ENCODE measurements at regions not wholly inside any gene's neighbourhood (a gene's known extent, or its start where the extent isn't known, plus 50 kb on each side); places are given as distances from the start of the nearest gene placed in this dataset.
A peak's percentile ranks its signal among the peaks of the same experiment; 100 is the strongest.
"Not testable (repeated sequence)": the region's sequence is repeated elsewhere in the genome, so short reads cannot be mapped to it uniquely, and the experiment has no call there.

DNA sequence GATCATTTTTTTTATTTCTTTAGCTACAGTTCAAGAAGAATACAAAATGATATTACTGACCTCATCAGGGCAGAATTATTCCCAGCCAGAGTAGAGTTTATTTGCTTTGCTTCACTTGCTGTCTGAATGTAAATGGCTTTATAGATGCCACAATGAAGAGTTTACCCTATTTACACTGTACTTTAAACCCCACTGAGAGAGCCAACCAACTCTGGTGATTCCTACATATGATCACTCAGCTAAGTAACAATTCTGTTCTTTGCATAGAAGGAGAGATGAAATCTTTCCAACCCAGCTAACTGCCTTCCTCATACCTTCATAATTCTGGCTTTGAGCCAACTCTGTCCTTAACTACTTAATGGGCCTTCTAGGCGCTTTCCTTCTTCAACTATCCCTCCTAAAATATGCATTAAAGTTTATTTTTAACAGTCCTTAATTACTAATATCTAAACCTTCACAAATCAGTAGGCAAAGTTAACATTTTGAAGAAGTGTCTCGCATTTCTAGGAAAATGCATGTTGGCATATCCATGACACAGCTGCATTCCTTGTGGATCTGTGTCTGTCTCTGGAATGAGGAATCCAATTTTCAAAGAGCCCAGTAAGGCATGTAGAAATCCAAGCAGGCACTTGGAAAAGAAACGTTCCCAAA is 284.8 kb upstream of the GRAMD2B start:
- H3K27me3 ChIP-seq (ENCODE audit: control insufficient read depth, insufficient read depth, low read length): no peaks in the 10 kb centered on the region
- H3K9me3 ChIP-seq (replicated peaks; ENCODE audit: control insufficient read depth, low read depth, low read length): no peaks in the 10 kb centered on the region
- H3K4me1 ChIP-seq (ENCODE audit: control insufficient read depth, insufficient read depth, low read length): peaks cover 4% of the 10 kb centered on the region
- WGBS (ENCODE audit: insufficient coverage): 33% methylated on average over 1 of the region's 3 CpGs
- H3K27ac ChIP-seq (ENCODE audit: low read length): peak overlapping the region; percentile 39
- DNase-seq: peak; percentile 75
- no peaks in the 10 kb centered on the region for H3K36me3 ChIP-seq (ENCODE audit: control insufficient read depth, insufficient read depth, low read length)
- no peak overlapping the region for H3K4me3 ChIP-seq (ENCODE audit: low read length)

DNA sequence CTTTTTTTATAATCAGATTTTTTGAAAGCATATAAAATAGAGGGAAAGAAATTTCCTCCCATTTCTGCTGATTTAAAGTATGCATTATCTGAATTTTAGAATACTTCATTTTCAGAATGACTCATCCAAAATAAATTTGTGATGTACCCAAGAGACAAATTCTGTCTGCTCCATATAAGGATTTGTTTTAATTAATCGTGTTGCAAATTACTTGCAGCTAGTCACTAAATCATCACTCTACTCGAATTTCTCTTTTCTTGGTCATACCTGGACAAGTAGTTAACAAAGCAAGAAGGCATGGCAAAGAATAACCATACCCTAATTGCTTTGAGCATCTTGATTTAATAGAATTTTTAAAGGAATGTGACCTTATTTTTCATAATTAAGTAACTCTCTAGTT is 284.1 kb upstream of the GRAMD2B start:
- peaks cover 4% of the 10 kb centered on the region for H3K4me1 ChIP-seq (ENCODE audit: control insufficient read depth, insufficient read depth, low read length)
- H3K9me3 ChIP-seq (replicated peaks; ENCODE audit: control insufficient read depth, low read depth, low read length): no peaks in the 10 kb centered on the region
- no peaks in the 10 kb centered on the region for H3K27me3 ChIP-seq (ENCODE audit: control insufficient read depth, insufficient read depth, low read length)
- H3K36me3 ChIP-seq (ENCODE audit: control insufficient read depth, insufficient read depth, low read length): no peaks in the 10 kb centered on the region
- no CpG with 5 or more reads among the region's 2 CpGs for WGBS (ENCODE audit: insufficient coverage)
- DNase-seq: no peak
- H3K4me3 ChIP-seq (ENCODE audit: low read length): no peak overlapping the region
- H3K27ac ChIP-seq (ENCODE audit: low read length): peak overlapping the region; percentile 15

DNA sequence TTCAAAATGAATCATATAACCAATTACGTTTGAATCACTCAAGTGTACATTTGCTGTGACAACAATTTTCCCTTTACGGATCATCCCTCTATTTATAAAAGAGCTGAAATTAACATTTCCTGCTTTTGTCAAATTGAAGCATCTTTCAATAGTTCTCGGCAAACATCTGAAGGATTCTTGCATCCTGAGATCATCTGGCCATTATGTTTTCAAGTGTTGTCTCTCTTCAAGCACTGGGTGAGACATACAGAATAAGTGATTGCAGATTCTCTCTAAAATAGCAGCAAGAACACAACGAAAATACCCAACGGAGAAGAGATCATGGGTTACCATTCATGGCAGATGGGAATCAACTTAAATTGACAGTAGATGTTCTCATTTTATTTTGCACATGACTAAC is 283.4 kb upstream of the GRAMD2B start:
- no peak overlapping the region for H3K4me3 ChIP-seq (ENCODE audit: low read length)
- H3K4me1 ChIP-seq (ENCODE audit: control insufficient read depth, insufficient read depth, low read length): peaks cover 4% of the 10 kb centered on the region
- no peaks in the 10 kb centered on the region for H3K9me3 ChIP-seq (replicated peaks; ENCODE audit: control insufficient read depth, low read depth, low read length)
- H3K27ac ChIP-seq (ENCODE audit: low read length): no peak overlapping the region
- H3K36me3 ChIP-seq (ENCODE audit: control insufficient read depth, insufficient read depth, low read length): no peaks in the 10 kb centered on the region
- DNase-seq: peak; percentile 79
- WGBS (ENCODE audit: insufficient coverage): no CpG with 5 or more reads among the region's 5 CpGs
- no peaks in the 10 kb centered on the region for H3K27me3 ChIP-seq (ENCODE audit: control insufficient read depth, insufficient read depth, low read length)

DNA sequence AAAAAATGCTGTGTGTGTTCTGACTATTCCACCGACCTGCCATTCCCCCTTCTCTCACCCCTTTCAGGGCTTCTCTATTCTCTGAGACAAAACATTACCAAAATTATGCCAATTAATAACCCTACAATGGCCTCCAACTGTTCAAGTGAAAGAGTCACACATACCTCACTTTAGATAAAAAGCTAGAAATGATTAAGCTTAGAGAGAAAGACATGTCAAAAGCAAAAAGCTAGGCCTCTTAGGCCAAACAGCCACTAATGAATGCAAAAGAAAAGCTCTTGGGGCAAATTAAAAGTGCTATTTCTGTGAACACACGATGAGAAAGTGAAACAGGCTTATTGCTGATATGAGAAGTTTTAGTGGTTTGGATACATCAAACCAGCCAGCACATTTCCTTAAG is 279.6 kb upstream of the GRAMD2B start:
- no CpG with 5 or more reads among the region's 2 CpGs for WGBS (ENCODE audit: insufficient coverage)
- DNase-seq: no peak
- H3K27me3 ChIP-seq (ENCODE audit: control insufficient read depth, insufficient read depth, low read length): no peaks in the 10 kb centered on the region
- peaks cover under 1% of the 10 kb centered on the region for H3K4me1 ChIP-seq (ENCODE audit: control insufficient read depth, insufficient read depth, low read length)
- no peaks in the 10 kb centered on the region for H3K36me3 ChIP-seq (ENCODE audit: control insufficient read depth, insufficient read depth, low read length)
- no peak overlapping the region for H3K4me3 ChIP-seq (ENCODE audit: low read length)
- no peaks in the 10 kb centered on the region for H3K9me3 ChIP-seq (replicated peaks; ENCODE audit: control insufficient read depth, low read depth, low read length)
- no peak overlapping the region for H3K27ac ChIP-seq (ENCODE audit: low read length)

DNA sequence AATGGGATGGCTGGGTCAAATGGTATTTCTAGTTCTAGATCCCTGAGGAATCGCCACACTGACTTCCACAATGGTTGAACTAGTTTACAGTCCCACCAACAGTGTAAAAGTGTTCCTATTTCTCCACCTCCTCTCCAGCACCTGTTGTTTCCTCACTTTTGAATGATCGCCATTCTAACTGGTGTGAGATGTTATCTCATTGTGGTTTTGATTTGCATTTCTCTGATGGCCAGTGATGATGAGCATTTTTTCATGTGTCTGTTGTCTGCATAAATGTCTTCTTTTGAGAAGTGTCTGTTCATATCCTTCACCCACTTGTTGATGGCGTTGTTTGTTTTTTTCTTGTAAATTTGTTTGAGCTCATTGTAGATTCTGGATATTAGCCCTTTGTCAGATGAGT is 272.9 kb upstream of the GRAMD2B start:
- H3K36me3 ChIP-seq (ENCODE audit: control insufficient read depth, insufficient read depth, low read length); H3K4me1 ChIP-seq (ENCODE audit: control insufficient read depth, insufficient read depth, low read length); H3K27ac ChIP-seq (ENCODE audit: low read length); H3K4me3 ChIP-seq (ENCODE audit: low read length); H3K9me3 ChIP-seq (replicated peaks; ENCODE audit: control insufficient read depth, low read depth, low read length); H3K27me3 ChIP-seq (ENCODE audit: control insufficient read depth, insufficient read depth, low read length); DNase-seq: not testable (repeated sequence)
- WGBS (ENCODE audit: insufficient coverage): no CpG with 5 or more reads among the region's 3 CpGs

DNA sequence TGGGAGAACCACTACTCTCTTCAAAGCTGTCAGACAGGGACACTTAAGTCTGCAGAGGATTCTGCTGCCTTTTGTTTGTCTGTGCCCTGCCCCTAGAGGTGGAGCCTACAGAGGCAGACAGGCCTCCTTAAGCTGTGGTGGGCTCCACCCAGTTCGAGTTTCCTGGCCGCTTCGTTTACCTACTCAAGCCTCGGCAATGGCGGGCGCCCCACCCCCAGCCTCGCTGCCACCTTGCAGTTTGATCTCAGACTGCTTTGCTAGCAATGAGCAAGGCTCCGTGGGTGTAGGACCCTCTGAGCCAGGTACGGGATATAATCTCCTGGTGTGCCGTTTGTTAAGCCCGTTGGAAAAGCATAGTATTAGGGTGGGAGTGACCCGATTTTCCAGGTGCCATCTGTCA is 267.9 kb upstream of the GRAMD2B start:
- H3K4me3 ChIP-seq (ENCODE audit: low read length); H3K27me3 ChIP-seq (ENCODE audit: control insufficient read depth, insufficient read depth, low read length); H3K27ac ChIP-seq (ENCODE audit: low read length); DNase-seq; H3K9me3 ChIP-seq (replicated peaks; ENCODE audit: control insufficient read depth, low read depth, low read length); H3K4me1 ChIP-seq (ENCODE audit: control insufficient read depth, insufficient read depth, low read length); H3K36me3 ChIP-seq (ENCODE audit: control insufficient read depth, insufficient read depth, low read length): not testable (repeated sequence)
- 100% methylated on average over 5 of the region's 12 CpGs for WGBS (ENCODE audit: insufficient coverage)

DNA sequence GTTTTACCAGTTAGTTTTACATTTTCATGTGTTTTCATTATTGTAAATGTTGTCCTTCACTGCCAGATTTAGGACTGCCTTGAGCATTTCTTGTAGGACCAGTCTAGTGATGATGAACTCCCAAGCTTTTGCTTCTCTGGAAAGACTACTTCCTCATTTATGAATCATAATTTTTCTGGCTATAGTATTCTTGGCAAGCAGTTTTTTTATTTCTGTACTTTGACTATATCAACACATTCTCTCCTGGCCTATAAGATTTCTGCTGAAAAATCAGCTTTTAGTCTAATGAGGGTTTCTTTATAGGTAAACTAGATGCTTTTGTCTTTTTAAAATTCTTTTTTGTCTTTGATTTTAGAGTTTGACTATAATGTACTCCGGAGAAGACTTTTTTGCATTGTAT is 256.8 kb upstream of the GRAMD2B start:
- peaks cover 11% of the 10 kb centered on the region for H3K9me3 ChIP-seq (replicated peaks; ENCODE audit: control insufficient read depth, low read depth, low read length)

DNA sequence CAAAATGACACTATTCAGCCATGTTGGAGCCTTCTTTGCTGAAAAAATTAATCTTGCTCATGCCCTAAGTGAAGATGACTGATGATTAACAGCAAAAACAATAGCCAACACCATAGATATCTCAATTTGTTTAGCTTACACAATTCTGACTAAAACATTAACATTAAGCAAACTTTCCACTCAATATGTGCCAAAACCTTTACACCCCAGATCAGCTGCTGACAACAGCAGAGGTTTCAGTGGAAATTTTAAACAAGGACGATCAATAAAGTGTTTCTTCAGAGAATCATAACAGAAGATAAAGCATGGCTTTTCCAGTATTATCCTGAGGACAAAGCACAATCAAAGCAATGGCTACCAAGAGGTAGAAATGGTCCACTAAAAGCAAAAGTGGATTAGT is 254.4 kb upstream of the GRAMD2B start:
- Histone ChIP-seq H3K27ac (ENCODE audit: low read length) (no peak overlapping the region), H3K9me3 (replicated peaks; ENCODE audit: control insufficient read depth, low read depth, low read length) (peaks cover 11% of the 10 kb centered on the region), H3K36me3 (ENCODE audit: control insufficient read depth, insufficient read depth, low read length) (no peaks in the 10 kb centered on the region), H3K27me3 (ENCODE audit: control insufficient read depth, insufficient read depth, low read length) (no peaks in the 10 kb centered on the region), H3K4me1 (ENCODE audit: control insufficient read depth, insufficient read depth, low read length) (no peaks in the 10 kb centered on the region), H3K4me3 (ENCODE audit: low read length) (no peak overlapping the region)
- no peak for DNase-seq
- WGBS (ENCODE audit: insufficient coverage): 71% methylated on average over 1 of the region's 1 CpG

More for the DNA sequence above, 256.8 kb upstream of the GRAMD2B start:
- WGBS (ENCODE audit: insufficient coverage): no CpG with 5 or more reads among the region's 1 CpG
- no peak overlapping the region for H3K27ac ChIP-seq (ENCODE audit: low read length)
- H3K36me3 ChIP-seq (ENCODE audit: control insufficient read depth, insufficient read depth, low read length): no peaks in the 10 kb centered on the region
- H3K4me1 ChIP-seq (ENCODE audit: control insufficient read depth, insufficient read depth, low read length): no peaks in the 10 kb centered on the region
- no peak overlapping the region for H3K4me3 ChIP-seq (ENCODE audit: low read length)
- DNase-seq: no peak
- no peaks in the 10 kb centered on the region for H3K27me3 ChIP-seq (ENCODE audit: control insufficient read depth, insufficient read depth, low read length)

DNA sequence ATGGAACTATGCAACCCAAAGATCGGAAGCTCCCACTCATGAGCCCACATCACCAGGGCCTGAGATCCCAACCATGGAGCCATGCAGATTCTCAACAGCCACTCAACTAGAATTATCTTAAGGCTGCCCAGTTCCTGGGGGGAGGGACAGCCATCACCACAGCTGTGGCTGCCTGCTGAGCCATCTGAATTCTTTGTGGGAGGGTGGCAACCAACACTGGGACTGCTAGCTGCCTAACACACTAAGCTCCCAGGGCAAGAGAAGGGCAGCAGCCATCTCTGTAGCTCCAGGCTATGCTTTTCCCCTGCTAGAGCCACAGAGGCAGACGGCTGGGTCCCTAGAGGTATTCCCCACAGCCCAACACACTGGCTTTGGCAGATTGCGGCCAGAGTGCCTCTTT is 251.3 kb upstream of the GRAMD2B start:
- no peaks in the 10 kb centered on the region for H3K27me3 ChIP-seq (ENCODE audit: control insufficient read depth, insufficient read depth, low read length)
- H3K9me3 ChIP-seq (replicated peaks; ENCODE audit: control insufficient read depth, low read depth, low read length): peaks cover 8% of the 10 kb centered on the region
- 95% methylated on average over 2 of the region's 3 CpGs for WGBS (ENCODE audit: insufficient coverage)
- no peak for DNase-seq
- no peak overlapping the region for H3K27ac ChIP-seq (ENCODE audit: low read length)
- H3K4me1 ChIP-seq (ENCODE audit: control insufficient read depth, insufficient read depth, low read length): no peaks in the 10 kb centered on the region
- no peak overlapping the region for H3K4me3 ChIP-seq (ENCODE audit: low read length)
- H3K36me3 ChIP-seq (ENCODE audit: control insufficient read depth, insufficient read depth, low read length): no peaks in the 10 kb centered on the region

DNA sequence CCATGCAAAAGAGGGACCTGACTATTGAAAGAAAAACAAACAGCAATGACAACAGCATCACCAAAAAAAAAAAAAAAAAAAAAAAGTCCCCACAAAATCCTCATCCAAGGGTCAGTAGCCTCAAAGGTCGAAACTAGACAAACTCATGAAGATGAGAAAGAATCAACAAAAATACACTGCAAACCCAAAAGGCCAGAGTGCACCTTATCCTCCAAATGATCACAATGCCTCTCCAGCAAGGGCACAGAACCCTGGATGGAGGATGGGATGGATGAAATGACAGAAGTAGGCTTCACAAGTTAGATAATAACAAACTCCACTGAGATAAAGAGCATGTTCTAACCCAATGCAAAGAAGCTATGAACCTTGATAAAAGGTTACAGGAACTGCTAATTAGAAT is 250.4 kb upstream of the GRAMD2B start:
- WGBS (ENCODE audit: insufficient coverage): no CpG with 5 or more reads among the region's 1 CpG
- no peaks in the 10 kb centered on the region for H3K4me1 ChIP-seq (ENCODE audit: control insufficient read depth, insufficient read depth, low read length)
- no peak overlapping the region for H3K27ac ChIP-seq (ENCODE audit: low read length)
- no peak overlapping the region for H3K4me3 ChIP-seq (ENCODE audit: low read length)
- H3K27me3 ChIP-seq (ENCODE audit: control insufficient read depth, insufficient read depth, low read length): no peaks in the 10 kb centered on the region
- H3K9me3 ChIP-seq (replicated peaks; ENCODE audit: control insufficient read depth, low read depth, low read length): peaks cover 4% of the 10 kb centered on the region
- H3K36me3 ChIP-seq (ENCODE audit: control insufficient read depth, insufficient read depth, low read length): no peaks in the 10 kb centered on the region
- DNase-seq: no peak

DNA sequence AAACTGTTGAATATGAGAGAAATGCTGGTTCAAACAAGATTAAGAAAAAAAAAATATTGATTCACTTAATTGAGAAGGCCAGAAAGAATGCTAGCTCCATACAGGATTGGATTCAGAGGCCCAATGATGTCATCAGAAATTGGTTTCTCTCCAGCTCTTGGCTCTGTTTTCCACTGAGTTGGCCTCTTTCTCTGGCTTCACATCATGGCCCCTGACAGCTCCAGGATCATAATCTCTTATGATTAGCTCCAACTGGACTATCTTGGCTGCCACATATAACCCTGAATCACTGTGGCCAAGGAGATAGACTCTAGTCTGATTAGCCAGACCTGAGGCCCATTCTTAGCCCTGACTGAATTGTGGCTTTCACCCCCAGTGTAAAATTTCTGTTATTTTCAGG is 244.7 kb upstream of the GRAMD2B start:
- Histone ChIP-seq H3K9me3 (replicated peaks; ENCODE audit: control insufficient read depth, low read depth, low read length) (no peaks in the 10 kb centered on the region), H3K27ac (ENCODE audit: low read length) (no peak overlapping the region), H3K36me3 (ENCODE audit: control insufficient read depth, insufficient read depth, low read length) (no peaks in the 10 kb centered on the region), H3K4me3 (ENCODE audit: low read length) (no peak overlapping the region), H3K4me1 (ENCODE audit: control insufficient read depth, insufficient read depth, low read length) (peaks cover 2% of the 10 kb centered on the region), H3K27me3 (ENCODE audit: control insufficient read depth, insufficient read depth, low read length) (no peaks in the 10 kb centered on the region)
- peak; percentile 93 for DNase-seq
